ENCODE measurements at regions not wholly inside any gene's neighbourhood (a gene's known extent, or its start where the extent isn't known, plus 50 kb on each side); places are given as distances from the start of the nearest gene placed in this dataset.

DNA sequence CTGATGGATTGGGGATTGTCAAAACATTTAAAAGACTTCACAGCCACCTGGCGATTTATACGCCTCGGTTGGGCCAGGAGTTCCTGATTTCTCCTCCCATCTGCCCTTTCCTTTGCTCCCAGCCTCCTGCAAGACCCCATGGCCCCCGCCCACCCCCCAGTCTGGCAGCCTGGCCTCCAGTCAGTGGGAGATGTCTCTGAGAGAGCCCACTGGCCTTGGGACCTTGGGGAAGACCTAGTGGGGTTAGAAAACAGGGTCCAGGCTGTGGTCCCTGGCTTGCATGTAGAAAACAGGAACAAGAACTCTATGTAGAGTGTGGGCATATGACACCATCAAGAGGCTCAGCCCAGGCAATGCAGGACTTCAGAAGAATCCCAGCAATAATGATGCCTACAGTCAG, 209.4 kb upstream of the C16orf82 start:
- FAIRE-seq (no peak), ATAC-seq (no peak), DNase-seq (ENCODE audit: low spot score) (no peak)
- H3K27ac ChIP-seq (ENCODE audit: extremely low read length, insufficient read depth, low read length), result no peak overlapping the region
- in situ Hi-C loops (cut with HindIII; ENCODE audit: extremely low pct_ligation_motif_present, low pct_unique_long_range_greater_than_20kb), result no loop called here
- H3K9ac ChIP-seq (ENCODE audit: insufficient read depth, low read depth, low read length), result no peak overlapping the region
- H4K20me1 ChIP-seq (ENCODE audit: insufficient read depth, low read length), result no peaks in the 10 kb centered on the region
- no peaks in the 10 kb centered on the region for H3K36me3 ChIP-seq (replicated peaks in 1 of 2; ENCODE audit: control insufficient read depth in 1 of 2, insufficient read depth in 2 of 2, low read length in 2 of 2)
- H3K79me2 ChIP-seq (ENCODE audit: insufficient read depth, low read length), result no peaks in the 10 kb centered on the region
- intact Hi-C loops (cut with micrococcal nuclease; ENCODE audit: unreplicated experiment), result no loop called here
- H3K27me3 ChIP-seq (ENCODE audit: control insufficient read depth in 1 of 2, insufficient read depth in 2 of 2, low read length in 2 of 2), result no peaks in the 10 kb centered on the region
- no peak overlapping the region for H2AFZ ChIP-seq (ENCODE audit: low read length)
- ChIA-PET POLR2A (no interaction called here), CTCF (ENCODE audit: low intra/inter-chr PET ratio, low total read pairs) (no interaction called here)
- no TSS peak for BruUV-seq (replicated peaks)
- H3K4me1 ChIP-seq (ENCODE audit: insufficient read depth, low read length), result no peaks in the 10 kb centered on the region
- H3K4me2 ChIP-seq (ENCODE audit: low read depth, low read length), result no peak overlapping the region
- WGBS (ENCODE audit: low lambda C conversion rate), result 4% methylated on average over 4 of the region's 4 CpGs
- H3K4me3 ChIP-seq (replicated peaks in 1 of 3; ENCODE audit: insufficient read depth in 1 of 3, low read depth in 2 of 3, low read length in 3 of 3), result no peak overlapping the region
- H3K9me3 ChIP-seq (ENCODE audit: low read length), result peaks cover 11% of the 10 kb centered on the region; the same call in 1 of the 2 replicates
- TF ChIP-seq ZNF329 (CRISPR knock-in tag; IDR thresholded peaks at IDR 0.05; ENCODE audit: low read depth) (no peak), RORA (CRISPR knock-in tag; IDR thresholded peaks at IDR 0.05) (no peak), FOXK1 (CRISPR knock-in tag; IDR thresholded peaks at IDR 0.05; ENCODE audit: borderline replicate concordance, low read depth) (no peak), HHEX (CRISPR knock-in tag; IDR thresholded peaks at IDR 0.05) (no peak), GPN1 (CRISPR knock-in tag; IDR thresholded peaks at IDR 0.05; ENCODE audit: borderline replicate concordance) (no peak), HMG20B (CRISPR knock-in tag; conservative IDR thresholded peaks at IDR 0.05) (no peak), REPIN1 (CRISPR knock-in tag; IDR thresholded peaks at IDR 0.05; ENCODE audit: borderline replicate concordance, low read depth) (no peak), ZNF556 (CRISPR knock-in tag; IDR thresholded peaks at IDR 0.05; ENCODE audit: borderline replicate concordance) (no peak), TCF7L2 (IDR thresholded peaks at IDR 0.05; ENCODE audit: low read depth, low read length) (no peak)
- TF ChIP-seq, protein P1, sequence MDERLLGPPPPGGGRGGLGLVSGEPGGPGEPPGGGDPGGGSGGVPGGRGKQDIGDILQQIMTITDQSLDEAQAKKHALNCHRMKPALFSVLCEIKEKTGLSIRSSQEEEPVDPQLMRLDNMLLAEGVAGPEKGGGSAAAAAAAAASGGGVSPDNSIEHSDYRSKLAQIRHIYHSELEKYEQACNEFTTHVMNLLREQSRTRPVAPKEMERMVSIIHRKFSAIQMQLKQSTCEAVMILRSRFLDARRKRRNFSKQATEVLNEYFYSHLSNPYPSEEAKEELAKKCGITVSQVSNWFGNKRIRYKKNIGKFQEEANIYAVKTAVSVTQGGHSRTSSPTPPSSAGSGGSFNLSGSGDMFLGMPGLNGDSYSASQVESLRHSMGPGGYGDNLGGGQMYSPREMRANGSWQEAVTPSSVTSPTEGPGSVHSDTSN (CRISPR knock-in tag; IDR thresholded peaks at IDR 0.05), result no peak
- TF ChIP-seq, protein P2, sequence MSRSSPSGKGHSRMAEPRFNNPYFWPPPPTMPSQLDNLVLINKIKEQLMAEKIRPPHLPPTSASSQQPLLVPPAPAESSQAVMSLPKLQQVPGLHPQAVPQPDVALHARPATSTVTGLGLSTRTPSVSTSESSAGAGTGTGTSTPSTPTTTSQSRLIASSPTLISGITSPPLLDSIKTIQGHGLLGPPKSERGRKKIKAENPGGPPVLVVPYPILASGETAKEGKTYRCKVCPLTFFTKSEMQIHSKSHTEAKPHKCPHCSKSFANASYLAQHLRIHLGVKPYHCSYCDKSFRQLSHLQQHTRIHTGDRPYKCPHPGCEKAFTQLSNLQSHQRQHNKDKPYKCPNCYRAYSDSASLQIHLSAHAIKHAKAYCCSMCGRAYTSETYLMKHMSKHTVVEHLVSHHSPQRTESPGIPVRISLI (CRISPR knock-in tag; IDR thresholded peaks at IDR 0.05; ENCODE audit: borderline replicate concordance), result no peak
- TF ChIP-seq, protein P3, sequence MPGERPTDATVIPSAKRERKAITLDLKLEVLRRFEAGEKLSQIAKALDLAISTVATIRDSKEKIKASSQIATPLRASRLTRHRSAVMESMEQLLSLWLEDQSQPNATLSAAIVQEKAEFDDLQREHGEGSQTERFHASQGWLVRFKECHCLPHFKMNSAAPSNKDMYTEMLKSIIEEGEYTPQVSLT (CRISPR knock-in tag; IDR thresholded peaks at IDR 0.05; ENCODE audit: borderline replicate concordance, low read depth), result no peak
- TF ChIP-seq, protein P4, sequence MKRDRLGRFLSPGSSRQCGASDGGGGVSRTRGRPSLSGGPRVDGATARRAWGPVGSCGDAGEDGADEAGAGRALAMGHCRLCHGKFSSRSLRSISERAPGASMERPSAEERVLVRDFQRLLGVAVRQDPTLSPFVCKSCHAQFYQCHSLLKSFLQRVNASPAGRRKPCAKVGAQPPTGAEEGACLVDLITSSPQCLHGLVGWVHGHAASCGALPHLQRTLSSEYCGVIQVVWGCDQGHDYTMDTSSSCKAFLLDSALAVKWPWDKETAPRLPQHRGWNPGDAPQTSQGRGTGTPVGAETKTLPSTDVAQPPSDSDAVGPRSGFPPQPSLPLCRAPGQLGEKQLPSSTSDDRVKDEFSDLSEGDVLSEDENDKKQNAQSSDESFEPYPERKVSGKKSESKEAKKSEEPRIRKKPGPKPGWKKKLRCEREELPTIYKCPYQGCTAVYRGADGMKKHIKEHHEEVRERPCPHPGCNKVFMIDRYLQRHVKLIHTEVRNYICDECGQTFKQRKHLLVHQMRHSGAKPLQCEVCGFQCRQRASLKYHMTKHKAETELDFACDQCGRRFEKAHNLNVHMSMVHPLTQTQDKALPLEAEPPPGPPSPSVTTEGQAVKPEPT (CRISPR knock-in tag; IDR thresholded peaks at IDR 0.05; ENCODE audit: low read depth), result no peak
- TF ChIP-seq, protein P5, sequence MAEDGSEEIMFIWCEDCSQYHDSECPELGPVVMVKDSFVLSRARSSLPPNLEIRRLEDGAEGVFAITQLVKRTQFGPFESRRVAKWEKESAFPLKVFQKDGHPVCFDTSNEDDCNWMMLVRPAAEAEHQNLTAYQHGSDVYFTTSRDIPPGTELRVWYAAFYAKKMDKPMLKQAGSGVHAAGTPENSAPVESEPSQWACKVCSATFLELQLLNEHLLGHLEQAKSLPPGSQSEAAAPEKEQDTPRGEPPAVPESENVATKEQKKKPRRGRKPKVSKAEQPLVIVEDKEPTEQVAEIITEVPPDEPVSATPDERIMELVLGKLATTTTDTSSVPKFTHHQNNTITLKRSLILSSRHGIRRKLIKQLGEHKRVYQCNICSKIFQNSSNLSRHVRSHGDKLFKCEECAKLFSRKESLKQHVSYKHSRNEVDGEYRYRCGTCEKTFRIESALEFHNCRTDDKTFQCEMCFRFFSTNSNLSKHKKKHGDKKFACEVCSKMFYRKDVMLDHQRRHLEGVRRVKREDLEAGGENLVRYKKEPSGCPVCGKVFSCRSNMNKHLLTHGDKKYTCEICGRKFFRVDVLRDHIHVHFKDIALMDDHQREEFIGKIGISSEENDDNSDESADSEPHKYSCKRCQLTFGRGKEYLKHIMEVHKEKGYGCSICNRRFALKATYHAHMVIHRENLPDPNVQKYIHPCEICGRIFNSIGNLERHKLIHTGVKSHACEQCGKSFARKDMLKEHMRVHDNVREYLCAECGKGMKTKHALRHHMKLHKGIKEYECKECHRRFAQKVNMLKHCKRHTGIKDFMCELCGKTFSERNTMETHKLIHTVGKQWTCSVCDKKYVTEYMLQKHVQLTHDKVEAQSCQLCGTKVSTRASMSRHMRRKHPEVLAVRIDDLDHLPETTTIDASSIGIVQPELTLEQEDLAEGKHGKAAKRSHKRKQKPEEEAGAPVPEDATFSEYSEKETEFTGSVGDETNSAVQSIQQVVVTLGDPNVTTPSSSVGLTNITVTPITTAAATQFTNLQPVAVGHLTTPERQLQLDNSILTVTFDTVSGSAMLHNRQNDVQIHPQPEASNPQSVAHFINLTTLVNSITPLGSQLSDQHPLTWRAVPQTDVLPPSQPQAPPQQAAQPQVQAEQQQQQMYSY (CRISPR knock-in tag; IDR thresholded peaks at IDR 0.05), result no peak

All from HepG2 (cell line).